GM15510 (cell line): ENCODE measurements at regions not wholly inside any gene's neighbourhood (a gene's known extent, or its start where the extent isn't known, plus 50 kb on each side); places are given as distances from the start of the nearest gene placed in this dataset.

Experiments used
- POLR2A ChIP-seq: IDR thresholded peaks from 3 replicates; pipeline ENCODE4 v1.6.1; 2011; ENCODE audit warnings: borderline replicate concordance; ENCODE audit not compliant: insufficient read length; ENCODE audit errors: extremely low read depth

DNA sequence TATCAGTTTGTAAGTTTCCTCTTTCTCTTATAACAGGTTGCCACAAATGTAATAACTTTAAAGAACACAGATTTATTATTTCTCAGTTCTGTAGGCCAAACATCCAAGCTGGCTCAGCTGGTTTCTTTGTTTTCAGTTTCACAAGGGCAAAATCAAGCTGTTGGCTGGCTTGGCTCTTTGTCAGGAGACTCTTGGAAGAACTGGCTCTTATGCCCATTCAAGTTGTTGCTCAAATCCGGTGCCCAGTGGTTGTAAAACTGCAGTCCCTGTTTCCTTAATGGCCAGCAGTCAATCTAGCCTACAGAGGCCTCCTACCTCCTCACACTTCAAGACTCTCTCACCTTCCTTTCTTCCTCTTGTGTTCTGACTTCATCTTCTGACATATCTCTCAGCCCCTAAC lies 1171.0 kb downstream of the MRPL39 start:
- no peak for TF ChIP-seq POLR2A

DNA sequence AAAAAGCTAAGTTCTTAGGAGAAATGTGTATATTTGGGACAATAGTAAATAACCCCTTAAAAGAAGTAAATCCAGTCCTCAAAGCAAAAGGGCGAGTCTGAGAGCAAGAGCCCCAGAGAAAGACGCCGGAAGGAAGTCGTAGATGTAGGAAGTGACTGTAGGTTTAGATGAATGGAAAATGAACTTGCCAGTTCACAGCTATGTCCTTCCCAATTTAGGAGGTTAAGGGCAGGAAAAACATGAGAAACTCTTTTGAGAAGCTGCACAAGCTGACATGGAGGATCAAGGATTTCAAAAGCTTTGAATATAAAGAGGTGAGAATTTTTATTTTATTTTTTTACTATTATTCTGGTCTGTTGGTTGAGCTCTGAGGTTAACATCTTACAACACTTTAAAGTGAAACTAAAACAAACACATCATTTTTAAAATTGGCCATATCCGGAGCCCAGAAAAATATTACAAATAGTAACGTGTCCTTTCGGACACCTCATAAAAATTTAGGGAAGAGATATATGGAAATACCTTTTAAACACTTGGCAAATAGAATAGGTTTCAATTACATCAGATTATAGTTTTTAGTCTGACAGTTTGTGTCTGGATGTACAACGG lies 1178.6 kb downstream of the MRPL39 start:
- TF ChIP-seq POLR2A, result no peak

DNA sequence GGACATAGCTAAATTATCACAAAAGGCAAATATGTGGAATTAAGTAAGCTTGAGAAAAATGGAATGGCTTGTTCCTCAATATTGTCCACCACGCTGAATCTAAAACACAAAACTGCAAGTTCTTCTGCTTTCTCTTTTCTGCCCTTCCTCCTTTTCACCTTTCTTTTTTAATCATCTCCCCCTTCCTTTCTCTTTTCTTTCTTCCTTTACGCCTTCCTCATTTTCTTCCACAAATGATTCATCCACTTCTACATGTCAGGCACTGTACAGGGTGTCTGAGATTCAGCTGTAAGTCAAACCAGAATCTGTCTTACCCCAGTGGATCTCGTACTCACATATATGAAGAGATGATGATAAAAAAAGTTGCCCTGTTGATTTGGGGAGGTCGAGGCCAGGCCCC lies 1182.5 kb downstream of the MRPL39 start:
- TF ChIP-seq POLR2A, result no peak

DNA sequence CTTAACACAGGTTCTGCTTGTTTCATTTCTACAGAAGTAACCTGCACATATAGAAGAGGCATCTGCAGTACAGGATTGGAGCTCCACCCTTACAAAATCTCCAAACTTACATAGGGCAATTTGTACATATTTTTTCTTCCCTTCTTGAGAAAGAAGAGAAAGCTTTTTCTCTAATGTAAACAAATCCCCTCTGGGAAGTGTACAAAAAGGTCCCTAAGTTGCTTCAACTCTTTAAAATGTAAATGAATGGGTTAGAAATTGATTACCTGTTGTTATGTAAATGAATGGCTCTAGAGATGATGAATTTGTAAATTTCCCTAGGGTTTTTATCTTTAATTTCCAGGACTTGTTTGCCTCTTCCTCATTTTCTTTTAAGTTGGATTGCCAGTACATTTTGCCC lies 1183.7 kb downstream of the MRPL39 start:
- TF ChIP-seq POLR2A, result no peak

DNA sequence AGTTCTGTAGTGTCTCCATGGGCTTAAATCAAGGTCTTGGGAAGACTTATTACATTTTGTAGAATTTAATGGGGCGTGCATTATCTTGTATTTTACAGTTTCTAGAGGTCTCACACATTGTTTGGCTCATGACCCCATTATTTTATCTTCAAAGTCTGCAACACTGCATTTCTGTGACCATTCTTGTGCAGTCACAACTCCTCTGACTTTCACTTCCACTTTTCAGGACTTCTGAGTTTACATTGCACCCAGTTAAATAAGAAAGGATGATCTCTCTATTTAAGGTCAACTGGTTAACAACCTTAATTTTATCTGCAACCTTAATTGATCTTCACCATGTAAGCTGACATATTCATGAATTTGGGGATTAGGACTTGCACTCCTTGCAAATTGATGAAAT lies 1186.6 kb downstream of the MRPL39 start:
- no peak for TF ChIP-seq POLR2A

DNA sequence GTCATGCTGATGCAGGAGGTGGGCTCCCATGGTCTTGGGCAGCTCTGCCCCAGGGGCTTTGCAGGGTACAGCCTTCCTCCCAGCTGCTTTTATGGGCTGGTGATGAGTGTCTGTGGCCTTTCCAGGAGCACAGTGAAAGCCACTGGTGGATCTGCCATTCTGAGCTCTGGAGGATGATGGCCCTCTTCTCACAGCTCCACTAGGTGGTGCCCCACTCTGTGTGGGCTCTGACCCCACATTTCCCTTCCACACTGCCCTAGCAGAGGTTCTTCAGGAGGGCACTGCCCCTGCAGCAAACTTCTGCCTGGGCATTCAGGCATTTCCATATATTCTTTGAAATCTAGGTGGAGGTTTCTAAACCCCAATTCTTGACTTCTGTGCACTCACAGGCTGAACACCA lies 1188.6 kb downstream of the MRPL39 start:
- no peak for TF ChIP-seq POLR2A

DNA sequence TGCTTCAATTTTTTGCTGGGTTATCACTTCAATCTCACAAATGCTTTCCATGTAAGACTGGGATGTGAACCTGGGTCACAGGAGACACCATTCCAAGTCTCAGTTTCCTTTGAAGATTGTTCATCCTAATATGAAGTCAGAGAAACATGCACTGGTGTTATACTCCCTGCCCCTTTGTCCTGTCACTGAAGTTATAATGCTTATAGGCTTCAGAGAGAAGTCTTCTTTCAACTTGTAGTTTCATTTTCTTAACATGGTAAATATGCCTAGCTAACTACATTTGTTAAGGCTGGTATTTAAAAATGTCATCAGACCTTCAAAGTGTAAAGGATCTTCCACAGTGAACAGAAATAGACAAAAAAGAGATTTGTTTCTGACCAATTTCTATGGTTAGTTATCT lies 1195.9 kb downstream of the MRPL39 start:
- no peak for TF ChIP-seq POLR2A

DNA sequence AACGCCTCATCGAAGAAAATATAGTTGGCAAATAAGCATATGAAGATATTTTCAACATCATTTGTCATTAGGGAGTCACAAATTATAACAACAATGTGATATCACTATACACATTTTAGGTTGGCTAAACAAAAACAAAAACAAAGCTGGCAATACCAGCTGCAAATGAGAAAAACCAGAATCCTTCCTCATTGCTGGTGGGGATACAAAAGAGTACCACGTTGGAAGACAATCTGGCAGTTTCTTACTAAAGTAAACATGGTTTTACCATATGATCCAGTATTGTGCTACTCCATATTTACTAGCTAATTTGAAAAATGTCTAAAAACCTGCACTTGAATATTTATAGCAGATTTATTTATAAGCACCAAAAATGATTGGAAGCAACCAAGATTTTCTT lies 1204.1 kb downstream of the MRPL39 start:
- TF ChIP-seq POLR2A, result no peak

DNA sequence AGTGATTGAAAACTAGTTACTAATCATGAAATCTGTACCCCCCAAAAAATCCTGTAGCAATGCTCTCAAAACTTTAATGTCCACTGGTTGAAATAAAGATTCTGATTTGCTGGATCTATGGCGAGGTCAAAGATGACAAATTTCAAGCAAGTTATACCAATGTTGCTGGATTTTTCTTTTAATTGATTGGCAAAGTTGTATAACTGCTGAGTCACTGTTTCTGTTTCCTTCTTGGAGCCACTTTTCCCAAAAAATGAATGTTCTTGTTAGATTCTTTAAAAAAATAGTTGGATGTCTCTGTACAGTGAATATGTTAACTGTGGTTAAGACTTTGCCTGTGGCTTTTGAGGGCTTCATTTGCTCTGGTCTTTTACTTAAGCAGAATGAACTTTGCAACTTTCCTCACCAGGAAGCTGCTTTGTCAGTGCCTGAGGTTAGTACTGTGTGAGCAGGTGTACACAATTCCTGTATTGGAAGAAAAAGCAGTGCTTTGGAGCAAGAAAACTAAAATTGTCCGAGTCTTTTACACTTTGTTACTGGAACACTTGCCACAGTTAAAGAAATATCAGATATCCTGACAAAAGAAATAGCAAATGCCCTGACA lies 1211.9 kb downstream of the MRPL39 start:
- TF ChIP-seq POLR2A, result no peak

DNA sequence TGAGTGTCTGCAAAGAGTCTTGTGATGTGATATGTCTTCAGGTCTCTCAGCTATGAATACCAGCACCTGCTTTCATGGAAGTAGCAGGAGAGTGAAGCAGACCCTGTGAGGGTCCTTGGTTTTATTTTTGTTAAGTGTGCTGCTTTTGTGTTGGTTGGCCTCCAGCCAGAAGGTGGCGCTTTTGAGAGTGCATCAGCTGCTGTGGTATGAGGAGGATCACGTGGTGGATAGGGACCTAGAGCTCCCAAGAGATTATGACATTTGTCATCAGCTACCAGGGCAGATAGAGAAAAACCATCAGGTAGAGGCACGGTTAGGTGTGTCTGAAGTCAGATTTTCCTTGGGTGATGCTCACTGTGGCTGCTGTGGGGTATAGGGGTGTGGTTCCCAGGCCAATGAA lies 1232.1 kb downstream of the MRPL39 start:
- no peak for TF ChIP-seq POLR2A

DNA sequence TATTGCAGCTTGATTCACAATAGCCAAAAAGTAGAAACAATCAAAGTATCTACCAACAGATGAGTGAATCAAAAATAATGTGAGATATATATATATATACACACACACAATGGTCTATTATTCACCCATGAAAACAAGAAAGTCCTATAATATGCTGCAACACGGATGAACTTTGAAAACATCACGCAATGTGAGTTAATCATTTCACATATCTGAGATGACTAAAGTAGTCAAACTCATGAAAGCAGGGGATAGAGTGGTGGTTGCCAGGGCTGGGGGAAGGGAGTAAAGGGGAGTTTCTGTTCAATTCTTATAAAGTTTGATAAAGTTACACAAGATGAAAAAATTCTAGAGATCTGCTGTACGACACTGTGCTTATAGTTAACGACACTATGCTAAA lies 1234.8 kb downstream of the MRPL39 start:
- no peak for TF ChIP-seq POLR2A

DNA sequence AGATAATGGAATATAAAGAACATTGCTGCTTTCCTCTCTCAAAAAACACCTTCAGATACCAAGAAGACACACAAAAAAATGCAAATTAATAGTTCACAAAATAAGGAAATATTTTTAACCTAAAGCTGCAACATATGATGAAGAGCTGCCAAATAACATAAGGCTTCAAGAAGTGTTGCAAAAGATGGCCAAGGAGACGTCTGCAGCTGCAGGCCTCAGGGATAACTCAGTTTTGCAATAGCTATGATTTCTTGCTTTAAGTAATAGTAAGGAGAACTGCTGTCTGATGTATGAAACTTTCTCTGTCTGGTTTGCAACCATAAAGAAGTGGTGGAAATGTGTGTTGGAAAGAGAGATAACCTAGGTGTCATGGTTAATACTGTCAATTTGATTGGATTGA lies 1237.5 kb downstream of the MRPL39 start:
- TF ChIP-seq POLR2A, result no peak

DNA sequence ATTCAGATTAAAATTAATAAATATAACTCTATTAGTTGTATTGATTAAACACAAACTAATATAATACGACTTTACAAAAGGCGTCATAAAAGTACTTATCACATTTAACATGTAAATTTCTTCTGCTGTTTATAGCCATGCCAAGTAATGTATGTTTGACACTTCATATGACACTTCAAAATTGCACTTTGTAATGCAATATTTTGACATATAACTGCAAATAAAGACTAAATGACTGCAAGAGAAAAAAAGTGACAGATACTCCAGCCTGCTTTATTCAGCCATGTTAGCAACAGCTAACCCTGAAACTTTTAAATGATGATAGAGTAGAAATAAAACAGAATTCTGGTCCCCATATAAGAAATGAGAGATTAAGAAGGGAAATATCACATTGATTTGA lies 1238.0 kb downstream of the MRPL39 start:
- no peak for TF ChIP-seq POLR2A

DNA sequence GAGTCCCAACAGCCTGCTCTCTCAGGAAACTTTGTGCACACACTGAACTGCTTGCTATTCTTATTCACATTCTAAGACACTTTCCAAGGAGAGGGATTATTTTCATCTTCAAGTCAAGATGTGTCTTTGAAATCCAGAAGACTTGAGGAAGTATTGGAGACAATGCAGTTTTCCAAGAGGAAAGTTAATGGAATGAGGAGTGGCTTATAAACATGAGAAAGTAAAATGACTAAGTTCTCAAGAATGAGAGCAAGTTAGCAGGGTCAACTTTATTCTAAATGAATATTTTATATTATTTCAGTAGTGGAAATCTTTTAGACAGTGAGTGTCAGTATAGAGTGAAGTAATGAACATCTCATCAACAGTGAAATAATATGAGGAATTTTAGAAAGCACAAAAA lies 1239.3 kb downstream of the MRPL39 start:
- no peak for TF ChIP-seq POLR2A

DNA sequence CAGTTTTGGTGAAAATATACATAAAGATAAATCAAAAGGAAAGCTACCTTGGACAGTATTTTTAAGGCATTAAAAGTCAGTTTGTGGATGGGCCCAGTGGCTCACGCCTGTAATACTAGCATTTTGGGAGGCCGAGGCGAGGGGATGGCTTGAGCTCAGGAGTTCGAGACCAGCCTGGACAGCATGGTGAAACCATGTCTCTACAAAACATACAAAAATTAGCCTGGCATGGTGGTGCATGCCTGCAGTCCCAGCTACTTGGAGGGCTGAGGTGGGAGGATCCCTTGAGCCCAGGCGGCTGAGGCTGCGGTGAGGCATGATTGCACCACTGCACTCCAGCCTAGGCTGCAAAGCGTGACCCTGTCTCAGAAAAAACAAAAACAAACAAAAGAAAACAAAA lies 1253.8 kb downstream of the MRPL39 start:
- no peak for TF ChIP-seq POLR2A

DNA sequence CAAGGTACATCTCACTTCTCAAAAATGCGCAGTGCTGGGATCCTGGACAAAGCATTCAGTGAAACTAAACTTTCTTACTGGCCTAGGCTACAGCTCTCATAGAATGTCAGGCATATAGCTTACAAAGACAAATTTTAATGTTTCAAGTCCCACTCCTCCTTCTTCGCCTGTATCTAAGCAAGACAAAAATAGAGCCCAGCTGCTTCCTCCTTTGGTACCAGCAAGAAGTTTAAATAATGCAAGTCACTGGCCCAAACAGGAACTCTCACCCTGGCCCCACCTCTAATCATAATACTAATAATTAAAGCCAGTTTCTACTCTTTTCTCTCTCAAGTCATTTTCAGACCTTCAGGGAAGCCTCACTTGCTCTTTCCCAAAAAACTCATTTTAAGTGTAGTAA lies 1267.9 kb downstream of the MRPL39 start:
- no peak for TF ChIP-seq POLR2A

DNA sequence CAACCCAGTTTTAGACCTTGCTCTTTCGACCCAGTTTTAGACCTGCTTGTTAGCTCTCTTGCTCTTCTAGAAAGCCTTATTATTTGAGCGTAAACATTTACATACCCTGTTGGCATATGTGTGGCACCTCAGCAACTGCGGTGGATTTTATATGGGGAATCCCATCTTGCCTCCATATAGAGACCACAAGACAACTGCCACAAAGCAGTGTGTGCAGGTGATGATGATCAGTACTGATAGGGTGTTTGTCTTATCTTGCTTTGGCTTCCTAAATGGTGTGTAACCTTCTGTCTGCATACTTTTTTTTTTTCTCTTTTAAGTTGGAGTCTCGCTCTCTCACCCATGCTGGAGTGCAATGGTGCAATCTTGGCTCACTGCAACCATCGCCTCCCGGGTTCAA lies 1270.8 kb downstream of the MRPL39 start:
- no peak for TF ChIP-seq POLR2A
